ENCODE measurements at regions not wholly inside any gene's neighbourhood (a gene's known extent, or its start where the extent isn't known, plus 50 kb on each side); places are given as distances from the start of the nearest gene placed in this dataset.

- TF ChIP-seq CTCF (IDR thresholded peaks at IDR 0.05) (no peak), POLR2A (IDR thresholded peaks at IDR 0.05) (no peak)
Measured at GRCh38 chr16:54750249-54750648, 180.4 kb upstream of the IRX5 start.
